ENCODE measurements at regions not wholly inside any gene's neighbourhood (a gene's known extent, or its start where the extent isn't known, plus 50 kb on each side); places are given as distances from the start of the nearest gene placed in this dataset.

DNA sequence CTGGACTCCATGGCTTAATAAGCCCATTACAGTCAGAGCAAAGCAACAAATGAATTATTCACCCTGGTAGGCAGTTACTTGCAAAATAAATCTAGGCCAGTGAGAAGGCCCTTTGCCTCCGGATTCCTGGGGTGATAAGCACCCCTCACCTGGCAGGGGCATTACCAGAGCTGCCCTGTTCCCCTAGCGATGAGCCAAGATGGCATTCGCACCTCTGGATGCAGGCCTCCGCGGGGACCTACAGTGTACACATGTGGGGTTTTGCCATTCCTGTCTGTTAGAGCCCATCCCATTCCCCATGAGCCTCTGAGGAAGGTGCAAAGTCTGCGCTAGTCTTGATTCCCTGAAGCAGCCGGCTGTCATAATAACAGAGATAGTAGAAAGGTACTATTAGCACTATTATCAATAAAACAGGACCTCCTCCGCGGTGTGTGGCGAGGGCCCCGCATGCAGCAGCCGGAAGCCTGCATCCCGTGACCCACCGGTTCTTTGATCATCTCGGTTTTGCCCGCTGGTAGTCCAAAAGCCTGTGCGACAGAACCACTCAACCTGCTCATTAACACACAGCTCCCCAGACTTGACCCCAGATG lies 344.3 kb downstream of the BRD1 start:
- no peak for DNase-seq (ENCODE audit: low spot score)

DNA sequence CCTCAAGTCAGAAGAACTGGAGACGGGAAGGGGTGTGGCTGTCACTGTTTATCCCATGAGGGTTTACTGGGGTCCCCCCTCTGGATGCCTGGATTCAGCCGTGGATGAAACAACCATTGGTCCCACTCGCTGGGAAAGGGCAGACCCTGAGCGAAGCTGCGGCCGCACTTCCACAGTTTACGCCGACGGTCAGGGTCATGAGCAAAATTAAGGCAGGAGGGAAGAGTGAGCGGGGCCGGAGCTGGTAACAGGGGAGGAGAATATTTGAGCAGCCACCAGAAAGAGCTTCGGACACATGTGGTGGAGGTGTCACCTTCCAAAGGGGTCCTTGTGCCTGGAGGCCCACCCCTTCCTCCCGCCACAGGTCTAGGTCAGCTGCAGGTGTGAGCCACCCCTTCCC lies 344.9 kb downstream of the BRD1 start:
- DNase-seq (ENCODE audit: low spot score) = no peak

DNA sequence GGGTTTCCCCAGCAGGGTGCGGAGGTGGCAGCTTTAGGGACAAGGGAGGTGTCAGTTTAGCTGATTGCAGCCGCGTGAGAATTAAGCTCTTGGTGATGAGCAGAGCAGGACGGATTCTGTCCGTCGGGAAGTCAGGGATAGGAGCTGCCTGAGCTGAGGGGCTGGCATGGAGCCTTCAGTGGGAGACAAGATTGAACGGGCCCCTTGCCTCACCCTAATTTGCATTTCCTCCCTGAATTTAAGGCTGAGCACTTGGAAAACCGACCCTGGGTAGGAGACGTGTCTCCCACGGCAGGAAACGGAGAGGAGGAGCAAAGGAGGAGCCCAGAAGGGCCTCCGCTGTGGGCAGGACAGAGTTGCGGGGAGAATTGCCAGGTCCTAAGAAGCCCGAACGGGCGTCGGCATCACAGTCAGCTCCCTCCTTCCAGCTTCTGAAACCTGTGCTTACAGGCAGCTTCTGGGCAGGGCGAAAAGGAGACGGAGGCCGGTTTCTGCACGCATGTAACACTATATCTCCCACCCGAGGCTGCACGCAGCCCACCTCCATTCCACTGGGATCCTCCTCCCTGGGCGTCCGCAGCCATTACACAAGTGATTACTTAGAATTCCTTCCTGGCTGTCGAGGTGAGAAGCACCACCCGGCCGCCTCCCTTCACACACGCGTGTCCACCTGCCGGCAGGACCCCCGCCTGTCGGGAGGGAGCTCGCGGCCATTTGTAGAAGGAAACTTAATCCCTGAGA lies 345.8 kb downstream of the BRD1 start:
- no peak for DNase-seq (ENCODE audit: low spot score)

DNA sequence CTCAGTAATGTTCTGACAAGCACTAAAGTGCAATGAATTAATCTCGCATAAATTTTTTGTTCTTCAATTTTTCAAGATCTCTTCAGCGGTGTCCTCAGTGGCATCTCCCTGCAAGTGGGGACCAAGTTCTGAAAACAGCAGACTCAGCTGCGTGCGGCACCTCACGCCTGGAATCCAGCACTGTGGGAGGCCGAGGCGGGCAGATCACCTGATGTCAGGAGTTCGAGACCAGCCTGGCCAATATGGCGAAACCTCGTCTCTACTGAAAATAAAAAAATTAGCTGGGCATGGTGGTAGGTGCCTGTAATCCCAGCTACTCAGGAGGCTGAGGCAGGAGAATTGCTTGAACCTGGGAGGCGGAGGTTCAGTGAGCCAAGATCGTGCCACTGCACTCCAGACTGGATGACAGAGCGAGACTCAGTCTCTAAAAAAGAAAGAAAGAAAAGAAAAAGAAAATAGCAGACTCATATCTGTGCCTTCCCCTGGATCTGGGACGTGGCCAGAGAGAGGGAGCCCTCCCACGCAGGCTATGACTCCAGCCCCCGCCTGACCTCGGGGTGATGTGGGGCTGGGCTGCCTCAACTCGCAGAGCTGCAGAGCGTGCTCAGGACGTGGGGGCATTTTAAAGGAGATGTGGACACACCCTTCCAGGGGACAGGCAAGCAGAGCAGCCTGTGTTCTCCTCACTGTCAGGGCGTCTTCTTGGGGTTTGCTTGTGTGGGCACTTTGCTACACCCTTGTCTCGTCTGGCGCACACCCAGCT lies 346.6 kb downstream of the BRD1 start:
- DNase-seq (ENCODE audit: low spot score) = no peak

DNA sequence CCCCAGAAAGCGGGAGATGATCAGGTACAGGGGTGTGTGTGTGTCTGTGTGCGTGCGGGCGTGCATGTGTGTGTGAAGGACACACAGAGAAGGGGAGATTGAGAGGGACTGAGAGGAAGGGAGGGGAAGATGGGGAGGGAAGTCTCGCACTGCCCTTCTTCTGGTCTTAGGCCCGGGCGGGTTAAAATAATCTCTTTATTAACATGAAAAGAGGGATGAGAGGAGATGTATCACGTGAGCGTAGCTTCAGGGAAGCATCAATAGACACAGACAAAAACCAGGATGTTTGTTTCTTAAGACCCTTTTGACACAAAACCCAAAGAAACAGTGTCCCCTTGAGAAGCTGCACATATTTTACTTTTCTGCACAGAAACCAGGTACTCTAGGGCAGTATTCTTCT lies 347.3 kb downstream of the BRD1 start:
- no peak for DNase-seq (ENCODE audit: low spot score)

DNA sequence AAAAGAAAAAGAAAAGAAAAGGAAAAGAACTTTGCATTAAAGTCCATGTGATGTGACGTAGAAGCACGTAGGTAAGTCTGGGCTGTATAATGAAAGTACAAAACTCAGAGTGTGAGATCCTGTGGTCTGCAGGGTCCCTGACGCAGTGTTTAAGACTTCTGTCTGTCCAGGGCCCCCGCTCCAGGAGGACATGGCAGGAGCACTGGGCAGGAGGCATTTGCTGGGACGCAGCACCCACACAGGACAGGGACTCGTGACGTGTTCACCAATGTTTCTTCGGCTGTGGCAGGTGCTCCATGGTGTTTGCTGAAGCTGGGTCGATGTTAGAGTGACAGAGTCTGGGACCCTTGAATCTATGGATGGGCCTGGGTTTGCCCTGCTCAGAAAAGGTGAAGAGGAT lies 348.1 kb downstream of the BRD1 start:
- DNase-seq (ENCODE audit: low spot score) = no peak

DNA sequence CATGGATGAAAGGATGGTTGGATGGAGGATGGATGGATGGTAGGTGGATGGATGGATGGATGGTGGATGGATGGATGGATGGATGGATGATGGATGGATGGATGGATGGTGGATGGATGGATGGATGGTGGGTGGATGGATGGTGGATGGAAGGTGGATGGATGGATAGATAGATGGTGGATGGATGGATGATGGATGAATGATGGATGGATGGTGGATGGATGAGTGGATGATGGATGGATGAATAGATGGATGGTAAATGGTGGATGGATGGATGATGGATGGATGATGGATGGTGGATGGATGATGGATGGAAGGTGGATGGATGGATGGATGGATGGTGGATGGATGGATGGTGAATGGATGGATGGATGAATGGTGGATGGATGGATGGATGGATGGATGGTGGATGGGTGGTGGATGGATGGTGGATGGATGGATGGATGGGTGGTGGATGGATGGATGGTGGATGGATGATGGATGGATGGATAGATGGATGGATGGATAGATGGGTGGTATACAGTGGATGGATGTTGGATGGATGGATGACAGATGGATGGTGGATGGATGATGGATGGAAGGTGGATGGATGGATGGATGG lies 350.8 kb downstream of the BRD1 start:
- no peak for DNase-seq (ENCODE audit: low spot score)

DNA sequence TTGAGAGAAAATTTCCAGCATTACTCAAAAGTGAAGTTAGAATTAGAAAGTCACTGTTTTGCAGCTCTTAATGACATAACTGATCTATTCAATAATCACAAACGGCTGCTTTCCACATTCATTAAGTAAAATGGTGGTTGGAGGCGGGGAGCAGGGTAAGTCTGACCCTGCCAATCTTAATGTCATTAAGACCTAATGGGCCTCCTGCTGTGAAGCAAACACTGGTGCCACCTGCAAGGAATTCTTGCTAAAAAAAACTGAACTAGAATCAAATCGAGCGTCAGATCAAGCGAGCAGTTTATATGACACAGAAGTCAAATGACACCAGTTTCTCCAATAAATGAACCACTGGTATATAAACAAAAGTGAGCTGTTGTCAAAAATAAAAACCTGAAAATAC lies 351.5 kb downstream of the BRD1 start:
- no peak for DNase-seq (ENCODE audit: low spot score)

DNA sequence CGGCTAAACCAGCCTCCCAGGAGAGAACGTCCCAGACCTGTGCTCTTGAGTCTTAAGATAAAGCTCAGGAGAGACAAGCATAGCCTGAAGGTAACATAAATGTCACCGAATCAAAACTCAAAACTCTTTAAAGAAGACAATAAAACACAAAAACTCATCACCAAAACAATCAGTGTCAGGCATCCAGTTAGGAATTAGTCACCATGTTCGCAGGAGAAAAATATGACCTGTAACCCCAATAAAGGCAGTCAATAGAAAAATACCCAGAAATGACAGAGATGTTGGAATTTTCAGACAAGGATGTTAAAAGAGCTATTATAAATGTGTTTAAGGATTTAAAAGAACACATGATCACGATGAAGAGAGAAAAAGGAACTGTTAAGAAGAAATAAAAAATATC lies 352.4 kb downstream of the BRD1 start:
- no peak for DNase-seq (ENCODE audit: low spot score)

DNA sequence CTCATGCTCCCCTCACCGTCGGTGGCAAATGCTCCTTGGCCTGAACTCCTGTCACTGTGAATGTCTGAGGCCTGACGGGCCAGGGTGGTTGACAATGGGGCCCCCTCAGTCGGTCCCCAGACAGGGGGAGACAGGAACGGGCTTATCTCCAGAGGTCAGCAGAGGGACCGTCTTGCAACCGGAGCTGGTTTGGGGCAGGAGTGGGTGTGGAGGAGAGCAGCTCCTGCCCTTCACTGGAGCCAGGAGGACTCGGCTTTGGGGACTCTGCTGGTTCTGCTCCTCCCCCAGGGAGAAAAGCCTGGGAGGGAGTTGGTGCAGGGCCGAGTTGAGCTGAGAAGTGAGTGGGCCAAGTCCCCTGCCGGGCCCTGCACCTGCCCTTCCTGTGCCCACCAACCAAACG lies 354.4 kb downstream of the BRD1 start:
- no peak for DNase-seq (ENCODE audit: low spot score)

DNA sequence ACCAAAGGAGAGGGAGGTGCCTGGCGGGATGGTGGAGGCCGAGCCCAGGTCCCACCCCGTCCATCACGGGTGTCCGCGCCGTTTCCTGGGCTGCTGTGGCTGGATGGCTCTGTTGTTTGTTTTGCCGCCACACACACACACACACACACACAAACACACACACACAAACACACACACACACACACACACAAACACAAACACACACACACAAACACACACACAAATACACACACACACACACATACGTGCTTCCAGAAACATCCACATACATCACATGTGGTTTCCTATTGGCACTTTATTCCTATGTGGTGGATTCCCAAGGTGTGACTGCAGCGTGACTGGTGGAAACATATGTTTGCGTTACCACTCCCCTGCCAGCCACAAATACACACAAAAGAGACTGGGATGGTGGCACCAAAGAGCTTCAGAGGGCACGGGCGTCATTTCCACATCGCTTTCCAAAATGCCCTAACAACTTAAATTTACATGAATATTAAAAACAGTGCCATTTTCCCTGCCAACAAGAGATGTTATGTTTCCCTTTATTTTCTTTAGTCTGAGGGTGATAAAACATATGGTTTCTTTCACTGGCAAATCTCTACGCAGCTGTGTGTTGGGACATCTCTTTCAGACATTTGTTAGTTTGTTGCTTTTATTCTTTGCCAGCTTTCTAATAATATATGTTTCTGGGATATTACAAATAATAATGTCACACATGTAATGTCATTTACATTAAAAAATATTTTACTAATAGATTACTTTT lies 356.8 kb downstream of the BRD1 start:
- no peak for DNase-seq (ENCODE audit: low spot score)

DNA sequence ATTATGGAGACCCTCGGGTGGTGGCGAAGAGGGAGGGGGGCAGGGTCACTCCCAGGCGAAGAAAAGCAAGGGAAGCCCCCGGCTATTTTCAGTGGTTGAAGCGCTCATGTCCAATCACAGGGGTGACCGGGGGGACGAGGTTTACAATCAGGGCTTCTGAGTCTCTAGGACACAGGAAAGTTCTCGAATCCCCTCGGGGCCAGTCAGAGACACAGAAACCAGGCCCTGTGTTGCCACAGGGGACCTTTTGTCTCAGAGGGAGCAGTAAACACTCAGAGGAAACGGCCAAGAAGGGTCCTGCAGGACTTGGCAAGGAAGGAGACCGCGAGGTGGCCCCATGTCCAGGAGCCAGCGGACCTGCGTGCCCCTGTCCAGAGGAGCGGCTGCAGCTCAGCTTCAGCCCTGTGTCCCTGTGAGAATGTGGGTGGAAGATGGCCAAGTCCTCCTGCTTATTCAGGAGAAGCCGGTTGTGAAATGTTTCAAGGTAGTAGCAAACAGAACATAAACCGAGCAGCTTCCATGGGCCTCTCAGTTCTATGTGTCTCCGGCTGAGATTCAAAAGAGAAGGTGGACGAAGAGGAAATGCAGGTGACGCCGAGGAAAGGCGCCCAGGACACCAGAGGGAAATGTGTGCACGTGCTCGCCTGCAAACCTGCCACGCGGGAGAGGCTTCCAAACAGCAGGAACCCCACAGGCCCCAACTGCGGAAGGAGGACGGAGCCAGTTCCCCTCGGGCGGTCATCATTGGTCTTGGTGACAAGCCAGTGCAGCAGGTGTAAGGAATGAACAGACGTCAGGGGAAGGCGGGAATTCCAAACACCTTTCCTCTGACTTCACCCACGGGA lies 357.6 kb downstream of the BRD1 start:
- no peak for DNase-seq (ENCODE audit: low spot score)

DNA sequence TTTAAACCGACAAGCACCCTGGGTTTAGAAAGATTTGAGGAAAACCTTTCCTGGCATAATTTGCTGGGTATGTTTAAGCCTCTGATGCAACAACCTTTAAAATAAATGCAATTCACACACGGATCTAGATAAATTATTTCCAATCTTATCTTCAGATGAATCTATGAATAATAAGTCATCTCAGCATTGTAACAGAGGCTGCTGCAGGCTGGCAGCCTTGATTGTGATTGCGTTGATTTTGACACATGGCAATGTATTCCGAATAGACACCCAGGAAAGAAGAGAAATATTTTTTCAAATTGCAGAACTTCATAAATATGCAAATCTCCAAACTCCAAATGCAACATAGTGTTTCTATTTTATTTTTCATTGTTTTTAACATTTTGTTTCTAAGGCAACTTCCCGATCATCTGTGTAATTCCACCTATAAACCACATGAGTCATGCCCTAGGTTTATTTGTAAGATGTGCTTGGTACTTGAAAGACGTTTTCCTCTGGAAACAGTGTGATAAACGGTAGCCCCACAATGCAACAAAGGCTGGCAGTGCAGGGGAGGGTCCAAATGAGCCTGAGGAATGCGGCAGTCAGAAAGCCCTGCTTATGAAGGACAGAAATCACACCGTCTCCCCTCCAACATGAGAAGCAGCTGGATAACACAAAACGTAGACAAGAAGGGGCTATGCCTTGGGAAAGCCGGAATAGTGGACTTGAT lies 359.0 kb downstream of the BRD1 start:
- no peak for DNase-seq (ENCODE audit: low spot score)

DNA sequence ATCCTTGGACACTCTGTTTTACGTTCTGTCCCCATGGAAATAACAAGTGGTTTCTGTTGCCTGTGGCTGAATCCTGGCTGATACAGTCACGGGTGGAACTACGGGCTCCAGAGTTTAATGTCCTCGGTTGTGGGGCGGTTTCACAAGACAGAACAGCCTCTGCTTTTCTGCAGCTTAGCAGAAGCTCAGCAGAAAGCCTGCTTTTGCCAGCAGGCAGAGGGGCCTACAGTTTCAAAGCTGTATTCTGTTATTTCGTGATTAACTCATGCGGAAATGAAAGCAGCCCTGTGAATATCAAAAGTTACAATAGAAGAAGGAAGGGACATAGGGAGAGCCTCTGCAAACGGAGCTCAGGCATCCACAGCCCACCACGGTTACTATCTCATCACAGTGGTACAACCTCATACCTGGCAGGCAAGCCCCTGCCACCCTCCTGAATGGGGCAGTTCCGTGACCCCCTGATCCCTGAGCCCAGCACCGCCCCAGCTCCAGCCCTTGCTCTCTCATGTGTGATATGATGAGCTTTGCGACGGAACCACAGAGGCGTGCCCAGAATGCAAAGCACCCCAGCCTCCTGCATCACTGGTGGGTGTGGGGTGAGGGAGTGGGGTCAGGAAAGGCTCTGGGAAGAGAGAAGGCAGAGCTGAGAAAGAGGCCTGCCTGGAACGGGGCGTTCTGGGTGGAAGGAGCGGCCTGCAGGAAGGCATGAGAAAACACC lies 360.6 kb downstream of the BRD1 start:
- no peak for DNase-seq (ENCODE audit: low spot score)

DNA sequence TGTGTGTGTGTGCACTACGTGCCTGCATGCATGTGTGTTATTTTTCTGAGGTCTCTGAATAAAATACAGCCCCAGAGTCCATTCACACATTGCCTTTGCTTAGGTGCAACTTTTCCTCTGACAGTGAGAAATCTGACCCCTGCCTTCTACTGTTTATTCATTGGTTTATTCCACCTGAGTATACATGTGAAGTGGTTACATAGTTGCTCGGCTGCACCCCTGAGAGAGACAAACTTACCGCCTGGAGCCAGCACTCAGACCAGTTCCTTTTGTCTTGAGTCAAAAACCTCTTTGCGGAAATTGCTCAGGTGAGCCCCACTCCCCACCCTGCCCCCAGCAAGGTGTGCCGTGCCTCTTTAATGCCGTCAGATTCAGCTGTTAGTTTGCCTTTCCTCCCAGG lies 363.6 kb downstream of the BRD1 start:
- no peak for DNase-seq (ENCODE audit: low spot score)

DNA sequence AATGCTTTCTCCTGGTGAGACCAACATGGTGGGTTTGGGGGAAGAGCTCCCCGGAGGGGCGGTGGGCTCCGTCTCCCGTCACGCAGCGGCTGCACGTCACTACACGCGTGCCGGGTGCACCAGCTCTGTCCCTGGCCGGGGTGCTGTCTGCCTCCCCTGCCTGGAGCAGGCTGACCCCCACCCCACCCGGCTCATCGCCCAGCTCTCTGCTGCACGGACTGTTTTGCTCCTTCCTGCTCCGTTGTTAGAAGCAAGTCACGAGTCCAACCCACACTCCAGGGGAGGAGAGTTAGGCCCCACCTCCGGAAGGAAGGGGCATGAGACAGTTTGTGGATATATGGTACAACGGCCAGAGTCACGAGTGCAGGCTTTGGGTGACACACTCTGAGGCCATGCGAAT lies 364.9 kb downstream of the BRD1 start:
- no peak for DNase-seq (ENCODE audit: low spot score)

DNA sequence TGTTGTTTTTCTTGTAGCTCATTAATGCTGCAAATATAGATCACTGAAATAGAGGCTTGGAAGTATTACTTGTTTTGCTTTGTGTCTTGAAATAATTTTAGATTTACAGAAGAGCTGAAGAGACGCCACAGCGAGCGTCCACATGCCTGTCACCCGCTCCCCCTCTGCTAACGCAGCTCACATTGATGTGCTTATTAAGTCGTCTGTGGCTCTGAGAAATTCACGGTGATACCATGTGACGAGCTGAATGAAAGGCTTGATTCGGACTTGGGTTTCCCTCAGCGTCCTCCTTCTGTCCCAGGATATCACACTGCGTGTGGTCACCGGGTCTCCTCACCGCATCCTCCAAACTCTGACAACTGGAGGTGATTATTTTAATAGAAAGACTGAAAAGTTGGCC lies 365.4 kb downstream of the BRD1 start:
- no peak for DNase-seq (ENCODE audit: low spot score)

DNA sequence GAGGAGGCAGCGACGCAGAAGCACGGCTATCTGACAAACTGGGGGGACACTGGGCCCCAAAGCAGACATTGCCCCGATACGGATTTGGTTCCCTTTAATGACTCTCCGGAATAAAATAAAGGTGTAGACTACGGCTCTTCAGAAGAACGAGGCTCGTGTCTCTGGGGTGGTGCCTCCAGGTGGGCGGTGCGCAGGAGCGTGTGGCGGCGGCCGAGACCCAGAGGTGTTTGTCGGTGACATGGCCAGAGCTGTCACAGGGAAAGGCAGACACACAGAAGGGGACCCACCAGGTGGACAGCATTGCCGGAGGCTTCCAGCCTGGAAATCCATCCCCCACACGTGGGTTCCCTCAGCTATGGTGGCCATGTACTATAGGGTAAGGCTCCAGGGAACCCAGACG lies 366.0 kb downstream of the BRD1 start:
- DNase-seq (ENCODE audit: low spot score) = no peak

DNA sequence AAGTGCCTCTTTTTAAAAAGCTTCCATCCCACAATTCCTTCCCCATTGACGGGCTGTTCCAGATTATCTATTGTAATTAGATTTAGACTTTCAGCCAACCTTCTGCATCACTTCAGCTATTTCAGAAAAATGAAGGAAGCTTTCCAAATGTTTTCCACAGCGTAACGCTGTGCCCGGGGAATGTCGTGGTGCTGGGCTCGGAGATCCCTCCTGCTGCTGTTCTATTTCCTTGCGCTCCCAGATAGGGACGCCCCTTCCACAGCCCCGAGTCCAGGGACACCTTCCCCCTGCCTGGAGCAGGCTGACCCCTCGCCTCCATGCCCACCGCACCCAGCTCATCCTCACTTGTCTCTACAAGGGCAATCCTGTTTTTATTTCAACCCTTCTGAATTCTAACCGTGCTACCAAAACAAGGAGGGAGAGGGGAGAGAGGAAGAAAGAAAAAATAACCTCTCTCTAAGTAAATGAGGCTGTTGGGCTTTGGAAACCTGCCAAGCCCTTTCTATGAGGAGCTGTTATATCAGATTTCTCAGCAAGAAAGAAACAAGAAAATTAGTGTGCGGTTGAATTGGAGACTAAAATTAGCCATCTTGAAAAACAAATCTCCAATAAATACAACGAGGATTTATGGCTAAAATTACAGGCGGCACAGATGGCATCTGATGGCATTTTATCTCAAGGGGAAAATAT lies 366.9 kb downstream of the BRD1 start:
- no peak for DNase-seq (ENCODE audit: low spot score)

Measured in SW480 (cell line).